ENCODE measurements at regions not wholly inside any gene's neighbourhood (a gene's known extent, or its start where the extent isn't known, plus 50 kb on each side); places are given as distances from the start of the nearest gene placed in this dataset.

- intact Hi-C loops (cut with DNase I; ENCODE audit: low total_unique reads): no loop called here
- Histone ChIP-seq H3K9me3 (no peaks in the 10 kb centered on the region), H3K4me3 (no peak overlapping the region), H3K4me1 (no peaks in the 10 kb centered on the region), H3K36me3 (no peaks in the 10 kb centered on the region), H3K27ac (no peak overlapping the region), H3K27me3 (no peaks in the 10 kb centered on the region)
- DNase-seq (no peak), ATAC-seq (no peak)
- in situ Hi-C loops (cut with MboI; ENCODE audit: low sequenced_read_pairs in 4 of 4): no loop called here
- no peak for TF ChIP-seq CTCF (IDR thresholded peaks at IDR 0.05 in 4 of 5, conservative IDR thresholded peaks at IDR 0.05 in 1 of 5)
- no peak for TF ChIP-seq POLR2A (IDR thresholded peaks at IDR 0.05)
Measured at GRCh38 chr18:71329563-71329962, 1040.7 kb downstream of the SOCS6 start.

DNA sequence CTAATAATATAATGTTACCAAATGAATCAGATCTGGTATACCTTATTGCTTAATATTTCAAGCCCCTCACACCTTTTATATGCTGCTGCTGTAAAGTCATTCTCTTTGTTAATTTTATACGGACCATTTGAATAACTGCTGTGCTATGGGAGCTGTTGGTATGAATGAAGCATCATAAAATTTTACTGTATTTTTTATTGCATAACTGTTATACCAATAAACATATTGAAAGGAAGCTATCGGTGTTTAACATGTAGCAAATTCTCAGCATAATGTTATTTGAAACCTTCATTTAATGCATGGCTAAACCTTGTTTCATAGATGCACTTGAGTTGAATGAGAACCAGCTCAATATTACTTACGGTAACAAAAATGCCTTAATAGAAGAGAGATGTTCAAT, 1040.3 kb downstream of the SOCS6 start:
- Histone ChIP-seq H3K27ac (no peak overlapping the region), H3K27me3 (no peaks in the 10 kb centered on the region), H3K9me3 (no peaks in the 10 kb centered on the region), H3K36me3 (no peaks in the 10 kb centered on the region), H3K4me1 (no peaks in the 10 kb centered on the region), H3K4me3 (no peak overlapping the region)
- TF ChIP-seq CTCF (IDR thresholded peaks at IDR 0.05 in 4 of 5, conservative IDR thresholded peaks at IDR 0.05 in 1 of 5) (no peak), POLR2A (IDR thresholded peaks at IDR 0.05) (no peak)
- no peak for DNase-seq
- intact Hi-C loops (cut with DNase I; ENCODE audit: low total_unique reads): no loop called here
- in situ Hi-C loops (cut with MboI; ENCODE audit: low sequenced_read_pairs in 4 of 4): no loop called here
- ATAC-seq: no peak

DNA sequence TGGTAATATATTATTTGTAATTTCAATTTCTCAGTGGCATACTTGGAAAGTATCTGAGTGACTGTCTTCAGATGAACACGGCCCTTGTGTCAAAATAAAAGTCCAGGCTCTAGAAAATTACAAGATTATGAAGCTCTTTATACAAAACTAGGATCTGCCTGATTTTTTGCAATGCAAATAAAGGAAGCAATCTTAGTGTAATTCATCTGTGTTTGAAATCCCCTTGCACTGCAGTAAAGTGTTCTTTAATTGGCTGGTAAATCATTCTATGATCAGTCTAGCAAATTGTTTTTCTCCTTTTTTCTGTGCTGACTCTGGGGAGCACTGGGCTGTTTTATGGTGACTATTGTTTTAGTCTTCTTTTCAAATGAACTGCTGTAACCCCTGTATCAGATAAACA, 1039.0 kb downstream of the SOCS6 start:
- no peaks in the 10 kb centered on the region for H3K9me3 ChIP-seq
- DNase-seq (no peak), ATAC-seq (no peak)
- H3K4me3 ChIP-seq: no peak overlapping the region
- TF ChIP-seq CTCF (IDR thresholded peaks at IDR 0.05 in 4 of 5, conservative IDR thresholded peaks at IDR 0.05 in 1 of 5) (no peak), POLR2A (IDR thresholded peaks at IDR 0.05) (no peak)
- H3K27ac ChIP-seq: no peak overlapping the region
- no peaks in the 10 kb centered on the region for H3K36me3 ChIP-seq
- no peaks in the 10 kb centered on the region for H3K27me3 ChIP-seq
- H3K4me1 ChIP-seq: no peaks in the 10 kb centered on the region
- in situ Hi-C loops (cut with MboI; ENCODE audit: low sequenced_read_pairs in 4 of 4): no loop called here
- intact Hi-C loops (cut with DNase I; ENCODE audit: low total_unique reads): no loop called here

- no peaks in the 10 kb centered on the region for H3K9me3 ChIP-seq
- no peaks in the 10 kb centered on the region for H3K27me3 ChIP-seq
- in situ Hi-C loops (cut with MboI; ENCODE audit: low sequenced_read_pairs in 4 of 4) (no loop called here), intact Hi-C loops (cut with DNase I; ENCODE audit: low total_unique reads) (no loop called here)
- no peaks in the 10 kb centered on the region for H3K4me1 ChIP-seq
- ATAC-seq (no peak), DNase-seq (no peak)
- no peaks in the 10 kb centered on the region for H3K36me3 ChIP-seq
- no peak overlapping the region for H3K27ac ChIP-seq
- no peak for TF ChIP-seq CTCF (IDR thresholded peaks at IDR 0.05 in 4 of 5, conservative IDR thresholded peaks at IDR 0.05 in 1 of 5)
- TF ChIP-seq POLR2A (IDR thresholded peaks at IDR 0.05): no peak
- H3K4me3 ChIP-seq: no peak overlapping the region
Measured at GRCh38 chr18:71327441-71327840, 1038.6 kb downstream of the SOCS6 start.

GRCh38 chr18:71326826-71327225, 1038.0 kb downstream of the SOCS6 start:
- intact Hi-C loops (cut with DNase I; ENCODE audit: low total_unique reads): no loop called here
- Histone ChIP-seq H3K27me3 (no peaks in the 10 kb centered on the region), H3K4me3 (no peak overlapping the region), H3K27ac (no peak overlapping the region), H3K4me1 (no peaks in the 10 kb centered on the region), H3K9me3 (no peaks in the 10 kb centered on the region), H3K36me3 (no peaks in the 10 kb centered on the region)
- TF ChIP-seq CTCF (IDR thresholded peaks at IDR 0.05 in 4 of 5, conservative IDR thresholded peaks at IDR 0.05 in 1 of 5): no peak
- TF ChIP-seq POLR2A (IDR thresholded peaks at IDR 0.05): no peak
- in situ Hi-C loops (cut with MboI; ENCODE audit: low sequenced_read_pairs in 4 of 4): no loop called here
- no peak for ATAC-seq
- DNase-seq: no peak
